ENCODE measurements at regions not wholly inside any gene's neighbourhood (a gene's known extent, or its start where the extent isn't known, plus 50 kb on each side); places are given as distances from the start of the nearest gene placed in this dataset.

GRCh38 chr20:11092151-11092550, 418.4 kb upstream of the JAG1 start:
- Histone ChIP-seq H3K27ac (no peak overlapping the region), H3K36me3 (no peaks in the 10 kb centered on the region), H3K4me1 (peaks cover 0 to 4% (median 0%) of the 10 kb centered on the region in 9 donors), H3K27me3 (no peaks in the 10 kb centered on the region), H3K4me3 (no peak overlapping the region), H3K9me3 (peaks cover 0 to 5% (median 0%) of the 10 kb centered on the region in 11 donors)
- DNase-seq (no peak), ATAC-seq (no peak)
- 94 to 100% methylated on average over 1 of the region's 1 CpG for WGBS, 2 donors
- intact Hi-C loops (cut with DNase I), result loop anchor here in 2 of 10 donors (10.0 kb wide), 2 partner anchors 93 to 113 kb away; no protein-coding TSS in a partner anchor
- TF ChIP-seq CTCF (IDR thresholded peaks at IDR 0.05), result no peak

DNA sequence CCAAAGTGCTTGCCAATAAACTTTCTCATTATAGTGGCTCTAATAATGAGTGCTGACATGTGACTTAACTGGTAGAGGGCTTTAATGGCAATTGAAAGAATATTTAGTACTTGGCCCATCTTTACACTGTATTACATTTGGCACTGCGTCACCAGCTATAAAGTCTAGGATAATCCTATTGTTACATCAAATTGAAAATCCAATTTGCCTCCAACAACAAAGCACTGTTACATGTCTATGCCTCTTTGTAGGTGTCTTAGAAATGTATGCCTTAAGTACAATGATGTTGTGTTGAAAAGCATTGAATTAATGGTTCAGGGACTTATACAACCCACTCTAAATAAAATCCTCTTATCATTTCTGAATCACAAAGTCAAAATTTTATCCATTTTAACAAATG, 420.4 kb upstream of the JAG1 start:
- ATAC-seq, result no peak
- peaks cover 0 to 4% (median 0%) of the 10 kb centered on the region in 9 donors for H3K4me1 ChIP-seq
- H3K4me3 ChIP-seq, result no peak overlapping the region
- TF ChIP-seq CTCF (IDR thresholded peaks at IDR 0.05), result no peak
- H3K36me3 ChIP-seq, result no peaks in the 10 kb centered on the region
- intact Hi-C loops (cut with DNase I), result loop anchor here in 2 of 10 donors (10.0 kb wide), 2 partner anchors 91 to 111 kb away; no protein-coding TSS in a partner anchor
- WGBS, 2 donors, result 91 to 97% methylated on average over 1 of the region's 1 CpG
- no peaks in the 10 kb centered on the region for H3K9me3 ChIP-seq
- no peak for DNase-seq
- H3K27ac ChIP-seq, result no peak overlapping the region
- no peaks in the 10 kb centered on the region for H3K27me3 ChIP-seq

GRCh38 chr20:11094711-11095110, 420.9 kb upstream of the JAG1 start:
- Histone ChIP-seq H3K27ac (no peak overlapping the region), H3K27me3 (no peaks in the 10 kb centered on the region), H3K4me3 (no peak overlapping the region), H3K4me1 (peaks cover 0 to 3% (median 0%) of the 10 kb centered on the region in 9 donors), H3K36me3 (no peaks in the 10 kb centered on the region), H3K9me3 (no peaks in the 10 kb centered on the region)
- 67 to 74% methylated on average over 2 of the region's 2 CpGs for whole genome bisulfite sequencing, 2 donors
- ATAC-seq, result no peak
- no peak for TF ChIP-seq CTCF (IDR thresholded peaks at IDR 0.05)
- intact Hi-C loops (cut with DNase I), result loop anchor here in 2 of 10 donors (10.0 kb wide), 2 partner anchors 90 to 110 kb away; no protein-coding TSS in a partner anchor
- no peak for DNase-seq

DNA sequence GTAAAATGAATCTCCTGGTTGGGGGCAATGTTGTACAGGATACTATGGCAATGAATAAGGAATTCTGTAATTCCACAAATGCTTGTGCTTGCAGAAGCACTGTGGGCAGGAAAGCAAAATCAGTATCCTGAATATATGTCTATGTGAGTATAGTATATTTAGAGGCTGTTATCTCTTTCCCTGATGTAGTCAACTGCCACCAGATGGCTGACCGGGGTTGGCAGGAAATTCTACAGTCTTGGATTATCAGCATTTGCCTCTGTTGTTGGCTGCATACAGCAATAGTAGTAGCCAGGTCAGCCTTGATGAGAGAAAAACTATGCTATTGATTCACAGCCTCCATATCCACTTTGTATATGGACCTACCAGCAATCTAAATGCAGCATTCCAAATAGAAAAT, 425.1 kb upstream of the JAG1 start:
- no peak for DNase-seq
- TF ChIP-seq CTCF (IDR thresholded peaks at IDR 0.05), result peak in 6 of 9 donors; percentile 14 to 38 (median 25)
- no peak overlapping the region for H3K27ac ChIP-seq

More for the DNA sequence above, 425.1 kb upstream of the JAG1 start:
- WGBS, 2 donors, result 23 to 52% methylated on average over 1 of the region's 1 CpG
- Histone ChIP-seq H3K4me1 (peaks cover 0 to 11% (median 0%) of the 10 kb centered on the region in 9 donors), H3K27me3 (no peaks in the 10 kb centered on the region), H3K9me3 (no peaks in the 10 kb centered on the region), H3K4me3 (no peak overlapping the region), H3K36me3 (no peaks in the 10 kb centered on the region)
- intact Hi-C loops (cut with DNase I), result loop anchor here in 2 of 10 donors (10.0 kb wide), 2 partner anchors 86 to 106 kb away; no protein-coding TSS in a partner anchor
- peak in 1 of 8 donors; percentile 47 for ATAC-seq
